ENCODE measurements at regions not wholly inside any gene's neighbourhood (a gene's known extent, or its start where the extent isn't known, plus 50 kb on each side); places are given as distances from the start of the nearest gene placed in this dataset.

GRCh38 chr11:11107076-11107723, 245.8 kb downstream of the CSNK2A3 start:
- Histone ChIP-seq H3K27me3 (ENCODE audit: control insufficient read depth in 1 of 2, insufficient read depth in 2 of 2, low read length in 2 of 2) (no peaks in the 10 kb centered on the region), H3K4me1 (ENCODE audit: insufficient read depth, low read length) (no peaks in the 10 kb centered on the region), H3K36me3 (ENCODE audit: insufficient read depth, low read length) (no peaks in the 10 kb centered on the region), H3K9me3 (ENCODE audit: control insufficient read depth in 1 of 2, insufficient read depth in 1 of 2, low read length in 2 of 2) (peaks cover 0 to 4% of the 10 kb centered on the region in 2 experiments), H3K4me3 (ENCODE audit: low read length) (no peak overlapping the region), H3K27ac (ENCODE audit: low read depth in 1 of 2, low read length in 2 of 2) (no peak overlapping the region)
- H3K9me3 Mint-ChIP-seq, result no peaks in the 10 kb centered on the region
- H3K4me1 Mint-ChIP-seq (ENCODE audit: low read depth), result peaks cover 5% of the 10 kb centered on the region
- no peak overlapping the region for H3K27ac Mint-ChIP-seq
- peaks cover 2% of the 10 kb centered on the region for H3K36me3 Mint-ChIP-seq (ENCODE audit: low read depth)
- DNase-seq, result no peak
- intact Hi-C loops (cut with DNase I, micrococcal nuclease), result no loop called here
- POLR2A ChIA-PET, result no interaction called here
- CTCF ChIA-PET, result interaction anchor here (1.4 kb wide), 1 partner anchor 42 kb away, joined by 3 read pairs; no protein-coding TSS in a partner anchor
- TF ChIP-seq, protein P1, sequence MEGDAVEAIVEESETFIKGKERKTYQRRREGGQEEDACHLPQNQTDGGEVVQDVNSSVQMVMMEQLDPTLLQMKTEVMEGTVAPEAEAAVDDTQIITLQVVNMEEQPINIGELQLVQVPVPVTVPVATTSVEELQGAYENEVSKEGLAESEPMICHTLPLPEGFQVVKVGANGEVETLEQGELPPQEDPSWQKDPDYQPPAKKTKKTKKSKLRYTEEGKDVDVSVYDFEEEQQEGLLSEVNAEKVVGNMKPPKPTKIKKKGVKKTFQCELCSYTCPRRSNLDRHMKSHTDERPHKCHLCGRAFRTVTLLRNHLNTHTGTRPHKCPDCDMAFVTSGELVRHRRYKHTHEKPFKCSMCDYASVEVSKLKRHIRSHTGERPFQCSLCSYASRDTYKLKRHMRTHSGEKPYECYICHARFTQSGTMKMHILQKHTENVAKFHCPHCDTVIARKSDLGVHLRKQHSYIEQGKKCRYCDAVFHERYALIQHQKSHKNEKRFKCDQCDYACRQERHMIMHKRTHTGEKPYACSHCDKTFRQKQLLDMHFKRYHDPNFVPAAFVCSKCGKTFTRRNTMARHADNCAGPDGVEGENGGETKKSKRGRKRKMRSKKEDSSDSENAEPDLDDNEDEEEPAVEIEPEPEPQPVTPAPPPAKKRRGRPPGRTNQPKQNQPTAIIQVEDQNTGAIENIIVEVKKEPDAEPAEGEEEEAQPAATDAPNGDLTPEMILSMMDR (IDR thresholded peaks at IDR 0.05), result no peak
- ATAC-seq (ENCODE audit: poor library complexity), result no peak
- no peaks in the 10 kb centered on the region for H3K27me3 Mint-ChIP-seq
- H3K4me3 Mint-ChIP-seq, result no peak overlapping the region

GRCh38 chr11:11105361-11105760, 247.5 kb upstream of the ZBED5 start:
- Histone ChIP-seq H3K4me1 (ENCODE audit: insufficient read depth, low read length) (no peaks in the 10 kb centered on the region), H3K9me3 (ENCODE audit: control insufficient read depth in 1 of 2, insufficient read depth in 1 of 2, low read length in 2 of 2) (peaks cover 0 to 4% of the 10 kb centered on the region in 2 experiments), H3K4me3 (ENCODE audit: low read length) (no peak overlapping the region), H3K36me3 (ENCODE audit: insufficient read depth, low read length) (no peaks in the 10 kb centered on the region), H3K27me3 (ENCODE audit: control insufficient read depth in 1 of 2, insufficient read depth in 2 of 2, low read length in 2 of 2) (no peaks in the 10 kb centered on the region), H3K27ac (ENCODE audit: low read depth in 1 of 2, low read length in 2 of 2) (no peak overlapping the region)
- CTCF ChIA-PET, result no interaction called here
- TF ChIP-seq, protein P1 (IDR thresholded peaks at IDR 0.05), result no peak
- Mint-ChIP-seq H3K4me3 (no peak overlapping the region), H3K27me3 (no peaks in the 10 kb centered on the region), H3K36me3 (ENCODE audit: low read depth) (no peaks in the 10 kb centered on the region), H3K4me1 (ENCODE audit: low read depth) (peaks cover 5% of the 10 kb centered on the region), H3K27ac (no peak overlapping the region), H3K9me3 (no peaks in the 10 kb centered on the region)
- no peak for ATAC-seq (ENCODE audit: poor library complexity)
- DNase-seq, result peak in 1 of 14 experiments; percentile 14
- intact Hi-C loops (cut with DNase I, micrococcal nuclease), result no loop called here
- POLR2A ChIA-PET, result no interaction called here

DNA sequence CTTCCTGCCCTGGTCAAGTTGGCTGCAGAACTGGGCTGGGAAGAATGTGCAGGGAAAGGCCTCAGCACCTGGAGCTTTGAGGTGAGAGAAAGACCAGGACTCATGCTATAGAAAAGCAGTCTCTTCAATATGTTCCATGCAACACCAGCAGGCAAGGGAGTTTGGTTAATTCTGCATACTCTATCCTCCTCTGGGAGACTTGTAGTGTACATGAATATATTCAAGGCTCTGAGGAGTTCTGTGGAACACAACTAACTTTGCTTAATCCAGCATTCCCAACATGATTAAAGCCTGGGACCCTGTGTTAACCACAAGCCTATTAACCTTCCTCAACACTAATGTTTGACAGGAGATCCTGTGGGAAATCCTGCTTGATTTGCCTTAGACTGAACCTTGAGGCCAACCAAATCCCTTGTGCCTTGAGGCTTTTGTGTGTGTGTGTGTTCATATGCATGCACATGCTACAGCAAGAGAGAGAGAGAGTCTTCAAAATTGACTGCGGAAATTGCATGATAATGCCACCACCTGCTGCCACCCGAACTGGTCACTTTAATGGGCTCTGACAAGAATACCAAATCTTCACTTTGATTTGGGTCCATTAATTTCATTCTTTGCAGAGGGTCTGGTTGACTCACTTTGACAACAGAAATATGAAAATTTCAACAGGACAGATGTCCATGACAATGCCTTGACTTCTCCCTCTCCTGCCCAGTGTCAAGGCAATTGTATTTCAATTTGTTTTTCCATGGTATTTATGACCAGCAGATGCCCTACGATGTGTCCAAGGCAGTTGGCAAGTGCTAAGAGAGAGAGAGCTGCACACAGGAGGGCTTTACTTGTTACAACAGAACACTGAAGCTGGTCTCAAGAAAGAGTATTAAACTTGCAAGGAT, 238.2 kb upstream of the ZBED5 start:
- Mint-ChIP-seq H3K27ac (no peak overlapping the region), H3K9me3 (peaks cover 2% of the 10 kb centered on the region), H3K4me3 (no peak overlapping the region), H3K27me3 (no peaks in the 10 kb centered on the region), H3K36me3 (ENCODE audit: low read depth) (no peaks in the 10 kb centered on the region), H3K4me1 (ENCODE audit: low read depth) (no peaks in the 10 kb centered on the region)
- intact Hi-C loops (cut with DNase I, micrococcal nuclease), result no loop called here
- H3K36me3 ChIP-seq (ENCODE audit: insufficient read depth, low read length), result no peaks in the 10 kb centered on the region
- ChIA-PET CTCF (no interaction called here), POLR2A (no interaction called here)
- H3K4me3 ChIP-seq (ENCODE audit: low read length), result no peak overlapping the region
- no peaks in the 10 kb centered on the region for H3K4me1 ChIP-seq (ENCODE audit: insufficient read depth, low read length)
- ATAC-seq (ENCODE audit: poor library complexity) (no peak), DNase-seq (no peak)
- TF ChIP-seq, protein P1 (IDR thresholded peaks at IDR 0.05), result no peak
- peaks cover 0 to 6% of the 10 kb centered on the region in 2 experiments for H3K9me3 ChIP-seq (ENCODE audit: control insufficient read depth in 1 of 2, insufficient read depth in 1 of 2, low read length in 2 of 2)
- H3K27me3 ChIP-seq (ENCODE audit: control insufficient read depth in 1 of 2, insufficient read depth in 2 of 2, low read length in 2 of 2), result no peaks in the 10 kb centered on the region
- no peak overlapping the region for H3K27ac ChIP-seq (ENCODE audit: low read depth in 1 of 2, low read length in 2 of 2)
